GM18505 (cell line): ENCODE measurements at regions not wholly inside any gene's neighbourhood (a gene's known extent, or its start where the extent isn't known, plus 50 kb on each side); places are given as distances from the start of the nearest gene placed in this dataset.

ENCODE experiments used
- ATAC-seq: cut with Tn5 transposase; IDR thresholded peaks from one replicate; pipeline ENCODE4 v1.9.1; 2021; ENCODE audit not compliant: unreplicated experiment
- POLR2A ChIP-seq: IDR thresholded peaks from 4 replicates; pipeline ENCODE4 v1.6.1; 2011; ENCODE audit warnings: borderline replicate concordance; ENCODE audit not compliant: insufficient read depth, insufficient read length; ENCODE audit errors: extremely low read depth

DNA sequence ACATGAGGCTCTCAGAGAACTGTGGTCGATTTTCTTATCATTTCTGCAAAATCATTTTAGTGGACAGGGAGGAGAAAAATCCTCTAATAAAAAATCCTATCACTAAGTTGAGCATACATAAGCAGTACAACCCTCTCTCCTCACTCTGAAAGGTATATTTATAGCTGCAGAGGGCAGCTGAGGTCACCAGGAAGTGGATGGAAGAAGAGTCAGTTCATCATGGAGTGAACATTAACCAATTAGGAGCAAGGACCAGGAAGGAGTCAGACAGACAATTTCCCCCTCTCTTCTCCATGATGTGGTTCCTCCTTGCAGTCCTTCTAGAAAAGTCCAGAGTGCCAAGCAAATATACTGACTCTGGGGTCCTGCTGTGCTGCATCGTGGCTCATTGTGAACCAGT, 253.7 kb downstream of the TOX3 start:
- no peak for TF ChIP-seq POLR2A

DNA sequence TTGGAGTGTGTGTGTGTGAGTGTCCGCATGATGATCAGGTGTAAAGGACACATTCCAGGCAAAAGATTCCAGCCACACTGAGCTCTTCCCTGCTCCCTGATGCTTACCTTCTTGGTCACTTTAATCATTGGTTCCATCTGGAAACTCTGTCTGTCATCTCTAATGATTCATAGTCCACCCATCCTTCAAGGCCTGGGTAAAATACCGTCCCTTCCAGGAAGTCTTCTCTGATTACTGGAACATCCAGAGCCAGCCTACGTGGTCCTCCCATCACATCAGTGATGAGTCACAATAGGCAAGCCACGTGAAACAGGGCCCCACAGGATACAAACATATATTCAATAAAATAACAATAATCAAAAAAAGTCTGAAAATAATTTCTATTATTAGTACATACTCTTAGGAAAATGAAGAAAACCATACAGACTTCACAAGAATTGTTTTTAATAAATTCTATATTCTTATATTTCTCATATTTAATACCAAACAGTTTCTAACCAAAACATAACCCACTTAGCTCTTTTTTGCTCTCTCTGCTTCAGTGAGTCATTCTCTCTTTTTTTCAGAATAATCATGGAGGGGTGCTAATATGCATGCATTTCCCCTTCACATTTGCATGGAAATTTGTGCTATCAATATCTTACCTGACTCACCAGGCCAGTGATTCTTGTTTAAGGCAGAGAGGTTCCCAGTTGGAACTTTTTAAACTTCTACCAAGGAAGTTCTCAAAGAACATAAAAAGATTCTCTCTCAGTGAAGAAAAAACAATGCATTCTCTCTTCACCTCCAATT, 263.2 kb downstream of the TOX3 start:
- ATAC-seq, result no peak
- no peak for TF ChIP-seq POLR2A

More for the DNA sequence above, 253.7 kb downstream of the TOX3 start:
- no peak for ATAC-seq

DNA sequence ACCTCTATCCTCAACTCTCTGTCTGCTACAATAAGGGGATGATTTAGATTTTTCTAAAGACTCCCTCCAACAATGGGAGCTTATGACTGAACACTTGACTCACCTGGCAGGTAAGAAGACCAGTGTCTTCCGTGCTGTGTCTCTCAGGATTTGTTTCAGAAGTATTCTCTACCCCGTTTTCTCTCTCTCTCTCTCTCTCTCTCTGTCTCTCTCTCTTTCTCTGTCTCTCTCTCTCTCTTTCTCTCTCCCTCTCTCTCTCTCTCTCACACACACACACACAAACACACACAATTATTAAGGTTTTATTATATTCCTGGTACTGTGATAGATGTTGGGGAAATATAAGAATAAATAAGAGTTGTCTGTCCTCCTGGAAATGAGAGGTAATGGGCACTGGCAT, 263.9 kb downstream of the TOX3 start:
- ATAC-seq, result no peak
- TF ChIP-seq POLR2A, result no peak

DNA sequence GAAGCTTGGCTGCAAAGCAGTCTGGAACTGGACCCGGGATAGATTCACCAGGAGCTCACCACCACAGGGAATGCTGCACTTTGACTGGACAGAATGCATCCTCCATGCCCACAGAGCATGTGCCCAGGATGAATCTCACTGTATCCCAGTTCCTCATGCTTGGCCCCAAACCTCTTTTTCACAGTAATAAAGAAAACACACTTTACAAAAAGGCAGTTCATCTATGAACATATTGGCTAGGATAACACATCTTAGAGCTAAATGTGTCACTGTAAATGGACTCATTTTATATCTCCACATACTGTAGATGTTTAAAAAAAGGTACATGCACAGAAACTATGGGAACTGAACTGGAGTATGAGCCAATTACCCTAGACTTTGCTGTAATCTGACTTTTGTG, 266.9 kb downstream of the TOX3 start:
- TF ChIP-seq POLR2A, result no peak
- ATAC-seq, result no peak

DNA sequence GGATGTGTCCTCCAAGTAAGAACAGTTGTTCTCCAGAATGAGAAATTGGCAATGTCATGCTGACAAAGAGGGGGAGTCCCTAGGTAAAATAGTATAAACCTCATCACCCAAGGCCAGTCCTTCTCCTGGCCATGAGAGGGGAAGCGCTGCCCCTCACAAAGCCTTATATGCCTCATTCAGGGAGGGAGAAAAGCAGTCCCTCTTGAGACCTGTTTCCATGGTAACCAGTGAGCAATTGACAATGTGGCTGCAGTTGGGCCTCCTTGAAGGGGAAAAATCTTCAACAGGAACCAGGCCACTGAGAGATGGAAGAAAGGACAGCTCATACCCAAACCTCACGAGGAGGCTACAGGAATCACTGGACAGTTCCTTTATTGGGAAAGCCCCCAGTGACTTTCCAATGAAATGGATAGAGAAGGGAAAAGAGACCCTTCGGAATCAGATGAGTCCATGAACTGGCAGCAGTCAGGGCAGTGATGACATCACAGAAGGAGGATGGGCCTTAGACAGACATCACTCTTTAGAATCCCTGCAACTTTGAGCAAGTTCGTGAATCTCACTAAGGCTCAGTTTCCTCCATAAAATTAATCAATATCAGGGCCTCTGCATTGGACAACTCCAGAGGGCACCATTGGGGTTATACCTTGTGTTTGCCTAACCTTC, 275.7 kb downstream of the TOX3 start:
- no peak for ATAC-seq

DNA sequence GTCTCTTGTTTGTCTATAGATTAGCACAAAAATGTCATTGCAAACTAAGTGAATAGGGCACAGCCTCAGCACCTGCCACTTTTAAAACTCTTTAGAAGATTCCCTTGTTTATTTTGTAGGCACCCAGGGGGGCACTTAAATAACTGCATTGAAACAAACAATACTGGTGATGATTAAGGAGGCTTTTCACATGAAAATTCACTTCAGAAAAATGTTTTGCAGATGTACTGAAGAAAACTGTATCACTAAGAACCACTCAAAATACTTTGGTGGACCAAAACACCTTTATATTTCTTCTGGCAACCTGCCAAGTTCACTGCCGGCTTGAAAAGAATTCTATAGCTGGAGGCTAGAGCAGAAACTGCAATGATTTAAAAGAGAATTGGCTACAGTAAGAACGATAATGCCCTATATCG, 281.5 kb downstream of the TOX3 start:
- no peak for TF ChIP-seq POLR2A
- no peak for ATAC-seq

More for the DNA sequence above, 275.7 kb downstream of the TOX3 start:
- no peak for TF ChIP-seq POLR2A

DNA sequence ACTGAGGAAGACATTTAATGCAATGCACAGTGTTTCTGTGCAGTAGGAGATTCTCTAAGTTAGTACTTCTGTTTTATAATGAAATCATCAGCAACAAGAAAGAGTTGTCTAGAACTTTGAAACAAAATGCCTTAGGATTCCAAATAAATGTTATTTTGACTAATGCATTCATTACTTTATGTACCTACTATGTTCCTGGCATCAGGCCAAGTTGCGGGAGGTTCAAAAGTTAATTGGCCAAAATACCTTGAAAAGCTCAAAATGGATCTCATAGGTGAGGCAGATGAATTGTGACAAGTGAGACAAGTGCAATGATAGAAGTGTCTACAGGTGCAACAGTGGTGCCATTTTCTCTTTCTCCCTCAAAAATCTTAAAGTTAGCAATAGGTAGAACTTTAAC, 289.4 kb downstream of the TOX3 start:
- TF ChIP-seq POLR2A, result no peak
- no peak for ATAC-seq

DNA sequence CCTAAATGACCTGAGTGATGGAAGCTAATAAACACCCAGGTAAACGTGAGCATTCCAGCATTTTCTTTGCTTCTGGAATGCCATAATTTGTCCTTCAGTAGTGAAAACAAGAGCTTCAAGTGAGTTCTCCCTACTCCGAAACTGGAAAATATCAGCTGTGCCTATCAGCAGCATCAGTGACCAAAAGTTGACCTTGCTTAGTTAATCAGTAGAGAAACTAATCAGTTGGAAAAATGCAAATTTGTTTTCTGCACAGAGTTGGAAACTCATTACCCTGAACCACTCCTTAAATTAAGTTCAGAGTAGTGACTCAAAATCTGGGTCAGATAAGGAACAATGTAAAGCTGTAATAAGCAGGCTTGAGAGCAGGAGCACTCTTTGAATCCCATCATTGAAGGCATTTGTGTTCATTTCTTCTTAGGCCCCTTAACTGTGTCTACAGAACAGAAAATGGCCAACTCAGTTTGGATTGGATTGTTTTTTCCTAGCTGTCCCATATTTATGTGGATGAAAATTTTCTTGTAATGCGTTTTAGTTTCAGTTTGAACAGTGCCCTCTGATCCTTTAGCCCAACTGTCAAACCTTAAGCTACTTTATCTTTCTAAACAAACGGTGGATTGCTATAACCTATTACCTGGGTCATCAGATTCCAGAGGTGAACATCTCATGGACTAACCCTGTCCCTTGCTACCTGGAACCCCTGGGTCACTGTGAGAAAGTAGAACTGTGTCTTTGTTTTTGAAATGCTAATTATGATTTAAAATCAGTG, 290.4 kb downstream of the TOX3 start:
- no peak for TF ChIP-seq POLR2A
- ATAC-seq, result no peak

DNA sequence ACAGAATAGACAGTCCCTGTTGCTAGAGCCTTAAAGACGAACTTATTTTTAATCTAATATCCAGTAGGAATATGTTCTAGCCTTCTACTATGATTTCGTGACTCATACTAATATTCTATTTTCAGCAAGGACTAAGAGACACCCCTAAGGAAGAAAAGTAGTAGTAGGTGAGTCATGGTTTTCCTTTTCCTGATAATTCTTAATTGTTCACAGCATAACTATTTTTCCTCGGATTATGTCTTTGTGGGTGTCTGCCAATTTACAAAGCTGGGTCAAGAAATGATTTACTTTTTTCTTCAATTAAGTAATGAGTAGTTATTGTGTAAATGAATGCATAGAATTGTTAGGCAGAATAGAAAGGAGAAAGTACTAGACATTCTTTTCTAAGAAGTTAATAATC, 292.2 kb downstream of the TOX3 start:
- TF ChIP-seq POLR2A, result no peak
- no peak for ATAC-seq

DNA sequence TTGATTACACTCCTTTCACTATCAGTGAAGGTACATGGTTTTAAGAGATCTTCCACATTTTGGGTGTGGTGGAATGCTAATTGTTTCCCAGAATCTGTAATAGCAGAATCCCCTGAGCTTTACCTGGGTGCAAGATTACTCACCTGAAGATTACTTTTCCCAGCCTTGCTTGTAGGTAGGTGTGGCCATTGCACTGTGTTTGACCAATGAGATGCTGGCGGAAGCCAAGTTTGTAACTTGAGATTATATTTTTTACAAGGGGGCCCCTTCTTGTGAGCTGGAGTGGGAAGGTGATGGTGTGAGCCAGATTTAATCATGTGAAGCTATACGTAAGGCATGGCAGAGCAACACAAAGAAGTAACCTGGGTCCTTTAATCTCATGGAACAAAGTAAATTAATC, 294.3 kb downstream of the TOX3 start:
- no peak for ATAC-seq
- no peak for TF ChIP-seq POLR2A

DNA sequence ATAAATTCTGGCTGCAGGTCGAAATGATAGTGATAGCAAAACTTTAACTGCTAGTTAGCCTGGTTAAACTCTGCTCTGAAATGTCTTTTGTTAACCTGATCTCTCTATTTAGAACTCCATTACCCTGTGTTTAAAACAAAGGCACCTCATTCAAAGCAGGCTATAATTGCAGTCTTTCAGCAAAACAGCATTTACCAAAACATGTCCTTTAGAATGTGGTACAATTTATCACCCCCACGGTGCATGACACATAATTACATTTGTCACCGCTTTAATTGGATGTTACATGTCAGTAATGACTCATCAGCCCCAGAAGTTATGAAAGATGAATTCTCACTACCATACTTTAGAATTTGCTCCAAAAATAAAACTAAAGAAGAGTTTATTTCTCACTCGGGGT, 295.4 kb downstream of the TOX3 start:
- no peak for TF ChIP-seq POLR2A
- no peak for ATAC-seq

DNA sequence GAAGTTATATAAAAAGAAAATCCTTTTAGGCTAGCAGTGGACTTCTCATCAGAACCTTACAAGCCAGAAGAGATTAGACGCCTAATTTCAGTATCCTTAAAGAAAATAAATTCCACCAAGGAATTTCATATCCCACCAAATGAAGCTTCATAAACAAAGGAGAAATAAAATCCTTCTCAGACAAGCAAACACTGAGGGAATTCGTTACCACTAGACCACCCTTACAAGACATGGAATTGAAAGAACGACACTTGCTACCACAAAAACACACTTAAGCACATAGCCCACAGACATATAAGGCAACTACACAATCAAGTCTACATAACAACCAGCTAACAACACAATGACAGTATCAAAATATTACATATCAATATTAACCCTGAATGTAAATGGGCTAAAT, 299.2 kb downstream of the TOX3 start:
- no peak for TF ChIP-seq POLR2A
- no peak for ATAC-seq

DNA sequence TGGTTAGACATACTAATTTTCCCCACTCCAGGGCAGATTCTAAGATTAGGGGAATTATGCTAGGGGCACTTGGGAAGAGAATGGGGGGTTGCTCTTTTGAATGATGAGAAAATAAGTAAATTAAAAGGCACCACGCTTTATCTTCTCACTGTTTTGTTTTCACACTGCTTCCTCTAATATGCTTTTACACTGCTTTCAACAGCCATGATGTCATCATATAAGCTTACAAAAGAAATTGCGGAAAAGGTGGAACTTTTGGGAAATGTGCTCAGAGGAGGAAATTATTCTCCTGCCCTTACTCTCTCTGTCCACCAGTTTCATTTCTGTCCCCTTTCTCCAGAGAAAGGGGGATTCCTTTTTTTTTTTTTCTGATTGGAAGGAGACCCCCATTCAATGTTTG, 308.2 kb downstream of the TOX3 start:
- no peak for TF ChIP-seq POLR2A
- ATAC-seq, result no peak
